8988T (cell line): ENCODE measurements at regions not wholly inside any gene's neighbourhood (a gene's known extent, or its start where the extent isn't known, plus 50 kb on each side); places are given as distances from the start of the nearest gene placed in this dataset.
"Not testable (repeated sequence)": the region's sequence is repeated elsewhere in the genome, so short reads cannot be mapped to it uniquely, and the experiment has no call there.

Source experiments
- DNase-seq: peaks from one replicate; pipeline ENCODE4 v3.0.0; 2011

GRCh38 chr19:27843861-27844260, 1369.1 kb downstream of the UQCRFS1 start:
- DNase-seq = no peak

GRCh38 chr19:27833031-27833430, 1379.9 kb downstream of the UQCRFS1 start:
- no peak for DNase-seq

GRCh38 chr19:27828829-27829228, 1384.1 kb downstream of the UQCRFS1 start:
- DNase-seq = no peak

GRCh38 chr19:27824108-27824507, 1388.8 kb downstream of the UQCRFS1 start:
- DNase-seq = no peak

GRCh38 chr19:27822336-27822735, 1390.6 kb downstream of the UQCRFS1 start:
- DNase-seq = no peak

GRCh38 chr19:27821418-27822018, 1391.4 kb downstream of the UQCRFS1 start:
- no peak for DNase-seq

GRCh38 chr19:27815985-27816384, 1397.0 kb downstream of the UQCRFS1 start:
- DNase-seq = no peak

- not testable (repeated sequence) for DNase-seq
Measured at GRCh38 chr19:27814834-27815233, 1398.1 kb downstream of the UQCRFS1 start.

- not testable (repeated sequence) for DNase-seq
Measured at GRCh38 chr19:27814274-27814673, 1398.7 kb downstream of the UQCRFS1 start.

GRCh38 chr19:27806471-27807070, 1406.4 kb downstream of the UQCRFS1 start:
- no peak for DNase-seq

- DNase-seq = no peak
Measured at GRCh38 chr19:27805848-27806247, 1407.1 kb downstream of the UQCRFS1 start.

- DNase-seq = not testable (repeated sequence)
Measured at GRCh38 chr19:27802293-27802692, 1410.7 kb downstream of the UQCRFS1 start.

- DNase-seq = no peak
Measured at GRCh38 chr19:27796540-27796939, 1416.4 kb downstream of the UQCRFS1 start.

GRCh38 chr19:27796073-27796472, 1416.9 kb downstream of the UQCRFS1 start:
- no peak for DNase-seq

- DNase-seq = no peak
Measured at GRCh38 chr19:27795369-27795768, 1417.6 kb downstream of the UQCRFS1 start.

- no peak for DNase-seq
Measured at GRCh38 chr19:27794494-27795042, 1418.4 kb downstream of the UQCRFS1 start.

GRCh38 chr19:27793644-27794493, 1419.1 kb downstream of the UQCRFS1 start:
- peak; percentile 71 for DNase-seq

- peak; percentile 31 for DNase-seq
Measured at GRCh38 chr19:27793128-27793643, 1419.8 kb downstream of the UQCRFS1 start.

GRCh38 chr19:27792576-27793127, 1420.3 kb downstream of the UQCRFS1 start:
- DNase-seq = no peak

- no peak for DNase-seq
Measured at GRCh38 chr19:27780367-27781075, 1432.4 kb downstream of the UQCRFS1 start.

GRCh38 chr19:27779954-27780353, 1433.0 kb downstream of the UQCRFS1 start:
- DNase-seq = no peak

- DNase-seq = no peak
Measured at GRCh38 chr19:27777726-27778125, 1435.2 kb downstream of the UQCRFS1 start.
